D721Med (cell line): ENCODE measurements at regions not wholly inside any gene's neighbourhood (a gene's known extent, or its start where the extent isn't known, plus 50 kb on each side); places are given as distances from the start of the nearest gene placed in this dataset.

ENCODE experiments used
- DNase-seq: peaks from one replicate; pipeline ENCODE4 v3.0.0; 2011; ENCODE audit warnings: low spot score; ENCODE audit not compliant: insufficient read length
- FAIRE-seq: peaks from 2 replicates; lab custom pipeline; 2011; peaks lifted over from hg19 to GRCh38; lab: Jason Lieb, UNC
- CTCF ChIP-seq: IDR thresholded peaks from 2 replicates; pipeline ENCODE4 v1.5.1; 2012; ENCODE audit warnings: mild to moderate bottlenecking, control low read depth; ENCODE audit not compliant: insufficient read depth; ENCODE audit errors: missing control alignments

DNA sequence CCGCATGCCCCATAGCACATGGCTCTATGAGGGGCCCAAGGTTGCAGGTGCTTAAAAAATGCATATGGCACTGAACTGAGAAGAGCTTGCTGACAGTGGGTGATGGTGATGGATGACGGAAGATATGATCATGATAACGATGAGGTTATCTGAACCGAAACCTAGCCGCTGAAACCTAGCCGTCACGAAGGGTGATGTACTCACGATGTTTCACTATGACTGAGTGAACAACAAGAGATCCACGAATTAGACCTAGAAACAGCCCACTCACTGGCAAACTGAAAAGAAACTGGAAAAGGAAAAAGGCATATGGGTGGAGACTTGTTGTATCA lies 57.6 kb upstream of the BCL6 start:
- DNase-seq (no peak), FAIRE-seq (no peak)
- no peak for TF ChIP-seq CTCF

- TF ChIP-seq CTCF, result no peak
- no peak for FAIRE-seq
- no peak for DNase-seq
Observed at GRCh38 chr3:187804120-187804744, 59.0 kb upstream of the BCL6 start.

- TF ChIP-seq CTCF, result no peak
- FAIRE-seq (no peak), DNase-seq (no peak)
Observed at GRCh38 chr3:187804745-187805121, 59.5 kb upstream of the BCL6 start.

GRCh38 chr3:187805774-187806173 lies 60.5 kb upstream of the BCL6 start:
- no peak for FAIRE-seq
- no peak for TF ChIP-seq CTCF
- DNase-seq, result no peak

DNA sequence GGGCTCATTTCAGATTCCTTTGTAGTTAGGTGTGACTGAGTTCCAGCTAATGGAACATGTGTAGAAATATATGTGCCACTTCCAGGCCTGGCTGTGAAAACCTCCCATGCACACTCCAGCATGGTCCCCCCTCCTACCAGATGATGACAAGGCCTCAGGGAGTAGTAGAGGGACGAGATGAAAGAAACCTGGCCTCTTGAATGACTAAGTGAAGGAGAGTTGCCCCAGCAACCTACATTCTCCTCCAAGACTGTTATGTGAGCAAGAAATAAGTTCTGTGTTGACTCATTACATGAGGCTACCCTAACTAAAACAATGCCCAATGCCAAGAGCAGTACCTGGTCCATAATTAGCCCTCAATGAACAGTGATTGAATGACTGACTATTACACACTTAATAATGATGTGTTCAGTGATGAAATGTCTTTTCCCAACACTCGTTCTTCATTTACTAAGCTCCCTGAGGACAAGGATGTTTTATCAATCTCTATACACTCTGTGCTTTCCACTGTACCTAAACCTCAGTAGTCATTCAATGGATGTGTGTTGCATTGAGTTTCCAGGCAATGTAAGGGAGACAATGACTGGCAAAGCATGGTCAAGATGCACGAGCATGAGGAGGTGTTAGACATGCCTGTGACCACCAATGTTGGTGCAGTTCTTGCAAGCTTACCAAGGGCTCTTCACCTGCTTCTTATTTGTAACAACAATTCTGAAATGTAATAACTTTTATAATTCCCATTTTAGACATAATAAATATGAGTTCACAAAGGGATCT lies 62.0 kb upstream of the BCL6 start:
- DNase-seq (no peak), FAIRE-seq (no peak)
- no peak for TF ChIP-seq CTCF

DNA sequence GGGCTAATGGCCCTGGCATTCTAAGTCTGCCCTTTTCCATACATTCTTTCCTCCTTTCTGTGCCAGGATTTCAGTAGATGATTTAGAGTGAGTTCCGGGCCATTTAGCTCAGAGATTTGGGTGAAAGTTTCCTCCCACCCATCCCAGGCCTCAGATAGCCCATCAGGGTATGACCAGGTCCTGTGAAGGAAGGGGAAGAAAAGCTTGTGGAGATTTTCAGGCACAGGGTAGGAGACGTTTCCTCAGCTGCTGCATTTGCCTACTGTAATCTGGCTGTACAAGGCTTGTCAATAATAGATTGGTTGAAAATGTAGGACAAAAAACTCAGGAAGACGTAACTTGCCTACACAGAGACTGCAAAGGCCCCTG lies 63.2 kb upstream of the BCL6 start:
- DNase-seq, result no peak
- no peak for FAIRE-seq
- TF ChIP-seq CTCF, result no peak

DNA sequence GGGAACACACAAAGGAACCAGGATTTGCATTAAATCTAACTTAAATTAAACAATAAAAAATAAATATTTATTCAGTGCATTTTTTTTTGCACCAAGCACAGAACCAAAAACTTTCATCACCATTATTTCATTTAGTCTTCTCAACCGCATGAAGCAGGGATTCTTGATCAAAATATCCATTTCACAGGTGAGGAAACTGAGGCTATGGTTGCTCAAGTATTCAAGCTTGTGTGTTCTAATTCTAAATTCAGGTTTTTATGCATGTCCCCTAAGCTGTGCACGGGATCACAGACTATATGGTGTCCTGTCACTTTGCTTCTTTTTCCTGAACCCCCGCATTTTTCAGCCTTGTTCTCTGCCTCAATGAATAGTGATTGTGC lies 64.3 kb upstream of the BCL6 start:
- FAIRE-seq, result no peak
- DNase-seq, result no peak
- TF ChIP-seq CTCF, result no peak
